GM18868 (cell line): ENCODE measurements at regions not wholly inside any gene's neighbourhood (a gene's known extent, or its start where the extent isn't known, plus 50 kb on each side); places are given as distances from the start of the nearest gene placed in this dataset.

Source experiments
- ATAC-seq: cut with Tn5 transposase; IDR thresholded peaks from one replicate; pipeline ENCODE4 v1.9.1; 2021; ENCODE audit warnings: mild to moderate bottlenecking, moderate library complexity; ENCODE audit not compliant: unreplicated experiment

DNA sequence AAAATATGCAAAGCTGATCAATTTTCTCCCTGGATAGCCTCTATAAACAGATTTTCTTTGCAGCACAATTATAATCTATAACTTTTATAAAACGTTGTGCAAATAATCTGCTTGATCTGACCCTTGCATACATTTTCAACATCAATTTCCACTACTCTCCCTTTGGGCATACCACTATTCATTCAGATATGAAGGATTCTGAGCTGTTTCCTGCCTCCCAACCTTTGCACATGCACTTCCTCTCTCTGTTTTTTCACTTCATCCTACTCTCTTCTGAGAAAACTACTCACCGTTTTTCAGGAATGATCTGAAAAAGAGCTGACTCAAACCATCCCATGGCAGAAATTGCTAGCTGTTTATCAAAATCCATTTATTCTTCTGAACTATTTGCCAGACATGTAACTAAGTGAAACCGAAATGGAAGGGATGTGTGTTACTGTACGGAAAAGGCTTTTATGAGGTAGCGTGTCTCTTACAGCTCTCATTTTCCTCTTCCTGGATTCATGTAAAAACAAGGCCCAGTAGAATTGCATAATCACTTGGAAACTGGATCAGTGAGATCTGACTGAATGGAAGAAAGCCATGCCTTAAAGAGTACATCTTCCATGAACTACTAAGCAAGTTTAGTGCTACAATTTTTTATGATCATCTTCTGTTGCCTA lies 1447.3 kb upstream of the MIR17HG start:
- ATAC-seq: no peak

DNA sequence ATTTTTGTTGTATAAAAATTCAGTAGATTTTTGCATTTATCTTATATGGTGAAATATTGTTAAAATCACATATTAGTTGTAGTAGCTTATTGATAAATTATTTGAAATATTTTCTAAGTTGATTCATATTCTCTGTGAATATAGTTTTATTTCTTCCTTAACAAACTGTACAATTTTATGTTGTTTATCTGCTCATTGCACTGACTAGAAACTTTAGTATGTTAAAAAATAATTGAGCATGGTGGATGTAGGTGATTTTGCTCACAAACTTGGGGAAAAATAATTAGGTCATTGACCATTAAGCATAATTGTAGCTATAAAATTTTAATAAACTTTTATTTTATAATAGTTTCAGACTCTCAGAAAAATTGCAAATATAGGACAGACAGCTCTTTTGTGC lies 1445.3 kb upstream of the MIR17HG start:
- no peak for ATAC-seq

DNA sequence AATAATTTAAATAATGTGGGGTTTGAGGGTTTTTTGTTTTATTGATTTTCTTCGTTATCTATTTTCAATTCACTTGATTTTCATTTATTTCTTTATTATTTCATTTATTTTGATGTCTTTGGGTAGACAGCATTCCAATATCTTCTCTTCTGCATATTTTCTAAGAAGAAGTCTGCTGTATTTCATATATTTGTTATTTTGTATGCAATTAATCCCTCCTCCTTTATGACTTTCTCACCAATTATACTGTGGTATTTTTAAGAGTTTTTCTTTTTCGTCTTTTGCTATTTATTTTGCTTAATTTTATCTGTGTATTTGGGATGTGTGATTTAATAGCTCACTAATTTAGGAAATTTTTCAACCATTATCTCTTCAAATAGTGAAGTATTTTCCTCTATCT lies 1444.4 kb upstream of the MIR17HG start:
- ATAC-seq: no peak

DNA sequence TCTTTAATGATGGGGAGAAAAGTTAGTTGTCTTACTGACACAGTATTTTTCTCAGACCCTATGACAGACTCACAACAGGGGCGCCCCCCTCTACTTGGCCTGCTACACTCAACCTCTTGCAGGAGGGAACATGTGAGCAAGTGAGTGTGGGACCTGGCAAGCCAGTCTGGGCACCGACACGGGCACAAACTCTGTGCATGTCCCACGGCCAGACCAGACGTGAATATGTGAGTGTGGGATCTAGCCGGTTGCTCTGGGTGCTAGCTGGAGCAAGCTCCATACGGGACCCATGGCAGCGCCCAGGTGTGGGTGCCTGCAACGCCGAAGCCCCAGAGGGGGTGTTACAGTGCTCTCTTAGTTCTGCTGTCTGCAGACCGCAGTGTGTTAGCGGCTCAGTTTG lies 1437.3 kb upstream of the MIR17HG start:
- ATAC-seq: no peak

DNA sequence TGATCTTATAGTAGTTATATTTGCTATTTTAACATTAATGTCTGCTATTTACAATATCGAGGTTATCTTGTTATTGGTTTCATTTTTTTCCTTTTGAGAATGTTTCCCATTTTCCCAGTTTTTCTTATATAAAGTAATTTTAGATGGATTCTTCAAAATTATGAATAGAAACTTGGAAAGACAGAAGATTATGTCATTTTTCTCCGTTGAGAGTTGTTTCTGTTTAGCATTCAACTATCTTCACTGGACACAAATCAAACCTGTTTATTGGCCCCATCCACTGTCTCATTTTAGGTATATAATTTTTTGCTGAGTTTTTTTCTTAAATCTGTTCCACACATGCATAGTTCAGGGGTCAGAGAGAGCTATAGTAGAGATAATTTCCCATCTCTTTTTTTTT lies 1430.9 kb upstream of the MIR17HG start:
- no peak for ATAC-seq

DNA sequence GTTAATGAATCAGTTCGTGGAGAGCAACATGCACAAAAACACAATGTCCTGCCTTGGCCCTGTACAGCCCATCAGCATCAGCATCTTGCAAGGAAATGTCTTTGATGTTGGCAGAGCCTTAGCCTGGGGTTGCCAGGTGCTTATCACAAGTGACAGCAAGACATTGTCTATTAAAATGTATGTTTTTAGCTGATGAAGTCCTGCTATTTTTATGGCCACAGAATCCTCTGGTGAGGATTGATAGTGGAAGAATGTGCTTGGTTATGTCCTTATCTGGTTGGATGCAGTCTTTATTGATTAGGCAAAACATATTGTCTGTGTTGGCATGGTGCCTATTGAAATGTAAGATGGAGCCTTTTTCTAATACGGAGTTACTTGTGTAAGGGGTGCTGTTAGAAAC lies 1427.0 kb upstream of the MIR17HG start:
- ATAC-seq: no peak

DNA sequence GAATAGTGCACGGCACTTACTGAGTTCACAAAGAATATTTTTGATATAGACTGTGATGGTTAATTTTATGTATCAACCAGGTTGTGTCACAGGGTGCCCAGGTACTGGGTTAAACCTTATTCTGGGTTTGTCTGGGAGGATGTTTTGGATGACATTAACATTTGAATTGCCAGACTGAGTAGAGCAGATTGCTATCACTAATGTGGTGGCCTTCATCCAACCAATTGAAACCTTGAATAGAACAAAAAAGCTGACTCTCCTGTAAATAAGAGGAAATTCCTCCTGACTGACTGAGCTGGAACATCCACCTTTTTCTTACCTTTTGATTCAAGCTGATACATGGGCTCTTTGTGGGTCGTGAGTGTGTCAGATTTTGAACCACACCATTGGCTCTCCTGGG lies 1424.4 kb upstream of the MIR17HG start:
- ATAC-seq: no peak

DNA sequence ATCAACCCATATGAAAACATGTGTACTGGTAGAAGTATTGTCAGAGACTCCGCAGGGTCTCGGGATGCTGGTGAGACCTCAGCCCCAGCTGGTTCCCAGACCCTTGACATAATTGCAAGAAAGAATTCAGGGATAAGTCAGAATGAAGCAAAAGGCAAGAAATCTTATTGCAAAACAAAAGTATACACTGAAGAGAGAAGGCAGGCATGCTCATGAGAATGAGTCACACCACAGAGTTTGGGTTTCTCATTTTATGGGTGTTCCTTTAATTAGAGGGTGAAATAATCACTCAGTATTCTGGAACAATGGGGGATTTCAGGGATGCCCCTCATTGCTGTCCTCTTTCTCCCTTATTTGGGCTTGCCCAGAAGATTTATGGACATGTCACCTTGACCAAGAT lies 1423.8 kb upstream of the MIR17HG start:
- no peak for ATAC-seq

DNA sequence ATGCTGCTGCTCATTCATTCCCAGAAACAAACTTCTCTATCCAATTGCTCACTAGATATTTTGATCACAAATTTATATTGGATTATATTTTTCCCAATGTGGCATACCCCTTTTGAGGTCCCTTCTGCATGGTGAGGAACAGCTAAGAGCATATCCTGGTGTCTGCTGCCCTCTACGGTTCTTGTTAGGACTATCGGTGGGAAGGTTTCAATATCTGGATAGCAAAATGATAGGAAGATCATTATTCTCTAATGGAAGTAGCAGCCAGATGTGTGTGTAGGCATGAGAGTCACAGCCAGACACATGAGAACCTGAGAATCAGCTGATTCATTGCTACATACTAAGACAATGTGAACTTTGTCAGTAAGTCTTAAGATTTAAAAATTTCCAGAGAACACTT lies 1422.4 kb upstream of the MIR17HG start:
- no peak for ATAC-seq

DNA sequence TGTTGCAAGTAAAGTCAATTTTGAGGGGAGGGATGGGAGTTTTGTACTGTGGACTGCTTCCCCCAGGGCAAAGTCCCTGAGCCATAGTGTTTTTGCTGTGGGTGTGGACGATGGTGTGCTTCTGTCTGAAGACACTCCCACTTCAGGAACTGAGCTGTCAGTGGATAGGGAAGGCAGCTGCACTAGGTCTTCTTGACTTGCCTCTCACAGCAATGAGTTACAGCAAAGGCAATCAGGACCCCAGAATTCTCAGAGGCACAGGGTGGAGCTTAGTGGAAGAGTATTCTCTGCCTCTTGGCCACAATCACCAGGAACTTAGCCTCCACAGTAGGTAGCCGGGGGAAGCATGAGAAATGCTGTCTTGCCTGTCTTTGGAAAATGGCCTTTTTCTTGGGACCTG lies 1416.6 kb upstream of the MIR17HG start:
- no peak for ATAC-seq

DNA sequence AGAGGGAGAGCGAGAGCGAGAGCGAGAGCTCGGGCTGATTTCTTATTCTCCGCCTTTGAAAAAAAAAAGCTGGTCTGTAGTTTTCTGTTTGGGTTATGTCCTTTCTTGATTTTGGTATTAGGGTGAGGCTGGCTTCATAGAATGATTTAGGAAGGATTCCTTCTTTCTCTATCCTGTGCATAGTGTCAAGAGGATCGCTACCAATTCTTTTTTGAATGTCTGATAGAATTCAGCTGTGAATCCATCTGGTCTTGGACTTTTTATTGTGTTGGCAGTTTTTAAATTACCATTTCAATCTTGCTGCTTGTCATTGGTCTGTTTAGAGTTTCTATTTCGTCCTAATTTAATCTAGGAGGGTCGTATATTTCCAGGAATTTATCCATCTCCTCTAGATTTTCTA lies 1414.6 kb upstream of the MIR17HG start:
- no peak for ATAC-seq

DNA sequence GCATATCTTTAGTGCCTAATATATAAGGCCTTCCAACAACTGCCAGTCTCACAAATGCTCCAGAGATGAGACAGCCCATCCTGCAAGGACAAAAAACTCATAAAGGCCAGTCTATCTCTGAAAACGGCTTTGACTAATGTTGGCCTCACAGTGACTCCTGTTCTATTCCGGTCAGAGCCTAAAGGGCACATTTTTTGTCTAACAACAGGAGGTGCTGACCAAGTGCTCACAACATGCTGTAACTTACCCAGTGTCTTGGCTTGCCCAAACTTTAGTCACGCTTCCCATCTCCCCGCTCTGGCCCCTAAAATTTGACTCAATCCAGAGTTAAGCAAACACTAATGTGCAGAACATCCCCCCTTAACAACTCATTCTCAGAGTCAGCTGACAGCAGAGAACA lies 1411.2 kb upstream of the MIR17HG start:
- no peak for ATAC-seq

DNA sequence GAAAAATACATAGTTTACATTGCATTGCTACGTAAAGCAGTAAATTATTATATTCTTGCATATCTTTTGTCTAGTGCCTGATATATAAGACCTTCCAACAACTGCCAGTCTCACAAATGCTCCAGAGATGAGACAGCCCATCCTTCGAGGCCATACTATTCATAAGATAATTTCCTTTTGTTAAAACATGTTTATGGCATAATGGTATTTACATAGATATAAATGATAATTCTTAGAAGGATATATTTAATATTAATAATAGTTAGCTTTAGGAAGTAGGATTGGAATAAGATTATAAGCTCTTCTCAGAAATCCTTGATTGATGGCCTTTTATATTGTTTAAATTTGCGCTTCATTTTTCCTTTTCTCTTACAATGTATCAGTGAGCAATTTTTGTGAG lies 1410.1 kb upstream of the MIR17HG start:
- ATAC-seq: no peak

DNA sequence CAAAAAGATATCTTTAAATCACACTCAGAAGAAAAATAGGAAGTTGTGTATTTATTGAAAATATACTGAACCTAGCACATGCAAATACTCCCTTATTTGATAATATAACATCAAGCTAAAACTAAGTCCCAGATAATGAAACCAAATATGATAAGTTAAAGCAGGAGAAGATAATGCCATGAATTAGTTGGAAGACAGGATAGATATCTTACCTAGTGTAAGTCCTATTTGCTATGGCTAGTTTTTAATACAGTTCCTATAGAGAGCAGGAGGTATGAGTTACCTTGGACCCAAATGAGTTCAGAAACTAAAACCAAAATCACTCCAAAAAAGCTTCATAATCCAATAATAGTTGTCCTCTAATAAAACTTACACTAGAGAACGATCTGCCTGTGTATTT lies 1407.1 kb upstream of the MIR17HG start:
- ATAC-seq: no peak

DNA sequence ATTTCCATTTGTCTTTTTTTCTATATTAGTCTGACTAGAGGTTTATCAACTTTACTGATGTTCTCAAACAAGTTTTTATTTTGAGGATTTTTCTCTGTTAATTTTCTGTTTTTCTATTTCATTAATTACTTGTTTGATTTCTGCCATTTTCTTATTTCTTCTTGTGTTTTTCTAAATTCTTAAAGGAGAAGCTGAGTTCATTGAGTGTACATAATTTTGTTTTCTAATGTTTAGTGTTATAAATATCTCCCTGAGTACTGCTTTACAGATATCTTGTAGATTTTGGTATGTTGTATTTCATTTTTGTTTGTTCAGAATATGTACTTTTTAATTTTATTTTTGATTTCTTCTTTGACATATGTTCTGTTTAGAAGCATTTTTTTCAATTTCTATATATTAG lies 1404.3 kb upstream of the MIR17HG start:
- ATAC-seq: no peak

DNA sequence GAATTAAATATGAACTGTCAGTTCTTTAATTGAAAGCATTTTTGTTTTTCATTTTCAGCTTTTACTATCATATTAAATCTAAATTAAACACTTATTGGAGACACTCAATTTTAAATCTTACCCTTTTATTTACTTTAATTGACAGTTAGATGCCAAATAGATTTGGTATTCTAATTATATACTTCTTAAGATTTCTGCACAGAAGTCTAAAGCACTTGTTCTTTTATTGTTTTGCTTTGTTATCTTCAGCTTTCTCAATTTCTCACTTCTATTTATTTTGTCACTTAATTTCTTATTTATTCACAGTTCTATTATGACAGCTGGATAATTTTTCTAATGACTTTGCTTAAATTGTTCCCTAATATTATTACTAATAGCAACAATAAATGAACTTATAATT lies 1397.3 kb upstream of the MIR17HG start:
- no peak for ATAC-seq

DNA sequence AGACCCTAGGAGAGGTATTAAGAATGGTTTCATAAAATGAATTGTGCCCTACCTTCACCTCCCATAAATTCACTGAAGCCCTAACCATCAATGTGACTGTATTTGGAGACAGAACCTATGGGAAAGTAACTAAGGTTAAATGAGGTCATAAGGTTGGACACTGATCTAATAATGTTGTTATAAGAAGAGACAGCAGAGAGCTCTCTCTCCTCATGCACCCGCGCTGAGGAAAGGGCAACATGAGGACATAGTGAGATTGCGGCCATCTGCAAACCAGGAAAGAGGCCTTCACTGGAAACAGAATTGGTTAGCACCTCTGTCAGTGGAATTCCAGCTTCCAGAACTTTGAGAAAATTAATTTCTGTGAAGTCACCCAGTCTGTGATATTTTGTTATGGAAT lies 1396.1 kb upstream of the MIR17HG start:
- ATAC-seq: no peak

DNA sequence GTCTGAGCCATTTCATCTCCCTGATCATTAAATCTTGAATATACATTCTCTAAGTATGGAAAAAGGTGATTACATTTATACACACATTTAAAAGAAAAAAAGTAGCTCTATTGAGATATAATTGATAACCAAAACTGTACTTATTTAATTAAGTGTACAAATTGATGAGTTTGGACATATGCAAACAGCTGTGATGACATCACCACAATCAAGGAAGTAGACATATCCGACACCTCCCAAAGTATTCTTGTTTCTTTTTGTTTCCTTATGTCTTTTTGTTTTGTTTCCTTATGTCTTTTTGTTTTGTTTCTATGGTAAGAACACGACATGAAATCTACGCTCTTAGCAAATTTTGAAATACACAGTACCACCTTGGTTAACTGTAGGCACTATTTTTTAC lies 1393.9 kb upstream of the MIR17HG start:
- ATAC-seq: no peak

DNA sequence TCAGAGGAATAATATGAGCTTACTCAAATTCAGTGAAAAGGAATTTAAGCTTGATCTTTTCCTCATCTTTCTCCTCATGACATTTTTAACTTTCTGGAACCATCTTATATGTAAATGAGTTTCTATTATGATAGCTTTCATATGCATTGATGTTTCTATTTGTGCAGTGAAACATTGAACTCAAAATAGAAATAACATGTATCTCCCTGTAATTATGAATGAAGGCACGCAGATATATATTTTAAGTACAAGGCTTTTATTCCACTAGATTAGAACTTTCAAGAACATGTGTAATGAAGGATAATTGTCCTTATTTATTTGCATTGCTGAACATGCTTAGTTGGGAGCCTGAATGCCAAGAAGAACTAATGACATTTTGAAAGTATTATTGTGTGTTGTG lies 1391.7 kb upstream of the MIR17HG start:
- ATAC-seq: no peak

DNA sequence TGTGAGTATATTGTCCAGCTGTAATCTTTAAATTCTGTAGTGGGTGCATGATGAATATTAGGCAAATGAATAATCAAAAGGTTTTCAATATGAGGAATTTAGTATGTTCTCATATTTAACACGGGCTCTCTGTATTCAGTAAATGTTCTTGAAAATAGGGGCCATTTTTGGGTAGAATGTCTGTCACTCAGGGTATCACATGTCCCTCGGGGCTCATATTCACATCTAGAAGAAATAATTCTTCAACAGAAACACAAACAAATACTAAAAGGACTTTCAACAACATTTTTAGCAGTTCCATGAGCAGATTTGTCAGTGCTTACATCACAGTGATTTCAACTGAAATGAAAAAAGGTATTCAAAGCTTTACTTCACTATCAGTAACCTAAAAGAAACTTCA lies 1388.4 kb upstream of the MIR17HG start:
- no peak for ATAC-seq

DNA sequence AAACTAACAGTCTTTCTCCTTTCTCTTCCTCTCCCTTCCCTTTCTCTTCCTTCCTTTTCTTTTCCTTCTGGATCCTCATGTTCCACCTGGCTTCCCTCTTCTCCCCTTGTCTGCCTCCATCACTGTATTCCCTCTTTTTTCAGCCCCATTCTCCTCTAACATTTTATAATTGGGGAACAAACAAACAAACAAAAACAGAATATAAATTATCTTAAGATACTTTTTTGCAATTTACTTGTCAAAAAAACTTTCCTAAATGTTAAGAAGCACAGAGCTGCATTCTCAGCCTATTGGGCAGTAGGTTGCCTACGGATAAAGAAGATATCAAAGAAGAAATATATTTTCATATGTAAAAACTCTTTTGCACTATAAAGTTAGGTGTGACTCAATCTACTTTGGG lies 1382.2 kb upstream of the MIR17HG start:
- no peak for ATAC-seq

DNA sequence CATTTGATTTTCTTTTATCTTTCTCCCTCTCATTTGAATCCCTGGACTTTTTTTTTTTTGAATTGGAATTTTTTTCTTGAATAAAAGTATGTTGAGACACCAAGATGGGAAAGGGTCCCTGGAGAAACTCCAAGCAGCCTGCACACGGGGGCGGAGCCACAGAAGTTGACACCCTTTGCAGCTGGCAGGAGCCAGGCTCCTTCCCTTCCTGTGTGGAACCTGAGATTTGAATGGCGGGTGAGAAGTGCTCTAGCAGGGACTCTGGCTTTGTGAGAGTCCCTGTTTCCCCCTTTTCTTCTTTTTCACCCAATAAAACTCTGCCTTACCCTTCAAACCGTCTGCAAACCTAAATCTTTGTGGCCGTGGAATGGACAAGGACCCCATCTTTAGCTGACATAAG lies 1381.0 kb upstream of the MIR17HG start:
- no peak for ATAC-seq

DNA sequence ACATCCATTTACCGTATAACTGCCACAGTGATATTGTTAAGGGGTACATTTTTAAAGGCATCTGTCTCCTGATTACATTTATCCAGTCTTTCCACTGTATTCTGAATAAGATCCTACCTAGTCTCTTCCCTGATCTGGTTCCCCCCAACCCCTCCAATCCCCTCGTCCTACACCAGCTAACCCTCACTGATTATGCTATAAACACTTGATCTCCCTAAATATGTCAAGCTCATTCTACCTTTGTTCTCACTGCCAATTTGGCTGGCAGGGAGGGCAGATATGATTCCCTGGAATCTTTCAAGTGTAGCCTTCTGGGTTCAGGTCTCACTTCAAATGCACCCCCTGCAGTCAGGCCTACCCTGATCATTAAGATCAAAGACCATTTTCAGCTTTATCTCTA lies 1379.8 kb upstream of the MIR17HG start:
- ATAC-seq: no peak

DNA sequence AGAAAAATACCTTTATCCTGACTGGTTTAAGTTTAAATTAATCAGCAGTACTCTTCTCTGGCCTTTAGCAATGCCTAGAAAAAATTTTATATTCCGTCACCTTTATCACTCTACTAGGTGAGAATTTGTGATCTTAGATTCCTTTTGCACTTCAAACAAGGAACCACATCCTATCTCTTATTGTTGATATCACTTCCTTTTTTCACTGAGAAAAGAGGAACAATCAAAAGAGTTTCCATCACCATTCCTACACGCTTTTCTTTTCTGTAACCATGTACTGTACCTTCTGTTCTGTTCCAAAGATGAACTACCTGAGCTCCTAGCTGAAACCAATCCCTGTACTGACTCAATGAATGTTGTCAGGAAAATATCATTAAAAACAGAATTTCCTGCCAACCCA lies 1379.0 kb upstream of the MIR17HG start:
- ATAC-seq: no peak
